ENCODE measurements at regions not wholly inside any gene's neighbourhood (a gene's known extent, or its start where the extent isn't known, plus 50 kb on each side); places are given as distances from the start of the nearest gene placed in this dataset.

DNA sequence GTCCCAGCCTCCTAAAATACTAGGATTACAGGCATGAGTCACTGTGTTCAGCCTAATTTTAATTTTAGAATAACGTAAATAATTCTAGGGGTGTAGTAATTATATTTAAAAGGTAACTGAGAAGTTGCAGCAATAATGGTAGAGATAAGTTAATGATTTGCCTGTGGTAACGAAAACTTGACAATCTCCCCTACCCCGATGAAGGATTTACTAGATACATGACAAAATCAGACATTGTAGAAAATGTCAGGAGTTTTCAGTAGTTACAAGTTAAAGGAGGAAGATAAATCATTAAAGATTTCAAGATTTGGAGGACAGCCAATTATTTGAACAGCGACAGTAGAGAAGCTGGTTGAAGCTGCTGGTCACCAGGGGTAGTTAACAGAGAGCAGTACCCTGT is 652.2 kb upstream of the PCDH20 start:
- Histone ChIP-seq H3K4me3 (replicated peaks; ENCODE audit: low read depth, low read length) (no peak overlapping the region), H3K27me3 (replicated peaks; ENCODE audit: control insufficient read depth, insufficient read depth, low read length) (no peaks in the 10 kb centered on the region), H3K36me3 (ENCODE audit: control insufficient read depth, insufficient read depth, low read length) (no peaks in the 10 kb centered on the region)
- no peak for DNase-seq (ENCODE audit: extremely low read depth, insufficient read length)
- TF ChIP-seq, protein P1, sequence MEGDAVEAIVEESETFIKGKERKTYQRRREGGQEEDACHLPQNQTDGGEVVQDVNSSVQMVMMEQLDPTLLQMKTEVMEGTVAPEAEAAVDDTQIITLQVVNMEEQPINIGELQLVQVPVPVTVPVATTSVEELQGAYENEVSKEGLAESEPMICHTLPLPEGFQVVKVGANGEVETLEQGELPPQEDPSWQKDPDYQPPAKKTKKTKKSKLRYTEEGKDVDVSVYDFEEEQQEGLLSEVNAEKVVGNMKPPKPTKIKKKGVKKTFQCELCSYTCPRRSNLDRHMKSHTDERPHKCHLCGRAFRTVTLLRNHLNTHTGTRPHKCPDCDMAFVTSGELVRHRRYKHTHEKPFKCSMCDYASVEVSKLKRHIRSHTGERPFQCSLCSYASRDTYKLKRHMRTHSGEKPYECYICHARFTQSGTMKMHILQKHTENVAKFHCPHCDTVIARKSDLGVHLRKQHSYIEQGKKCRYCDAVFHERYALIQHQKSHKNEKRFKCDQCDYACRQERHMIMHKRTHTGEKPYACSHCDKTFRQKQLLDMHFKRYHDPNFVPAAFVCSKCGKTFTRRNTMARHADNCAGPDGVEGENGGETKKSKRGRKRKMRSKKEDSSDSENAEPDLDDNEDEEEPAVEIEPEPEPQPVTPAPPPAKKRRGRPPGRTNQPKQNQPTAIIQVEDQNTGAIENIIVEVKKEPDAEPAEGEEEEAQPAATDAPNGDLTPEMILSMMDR (IDR thresholded peaks at IDR 0.05; ENCODE audit: insufficient read depth, low read length, poor library complexity, severe bottlenecking): no peak

DNA sequence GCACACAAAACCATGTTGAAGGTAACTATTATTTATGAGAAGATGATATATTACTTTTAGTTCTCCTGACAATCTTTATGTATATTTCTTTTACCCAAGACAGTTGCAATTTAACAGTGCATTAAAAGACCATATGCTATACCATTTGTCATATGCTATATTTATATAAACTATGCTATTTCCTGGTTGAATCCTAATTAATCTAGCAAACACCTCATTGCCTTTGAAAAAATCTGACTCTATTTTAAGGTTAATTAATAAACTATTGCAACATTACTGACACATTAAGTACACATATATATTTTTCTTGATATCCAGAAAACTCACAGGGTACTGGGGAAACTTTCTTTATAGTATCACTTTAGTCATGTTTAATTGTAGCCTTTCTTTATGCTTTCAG is 649.4 kb upstream of the PCDH20 start:
- H3K4me3 ChIP-seq (replicated peaks; ENCODE audit: low read depth, low read length): no peak overlapping the region
- no peaks in the 10 kb centered on the region for H3K36me3 ChIP-seq (ENCODE audit: control insufficient read depth, insufficient read depth, low read length)
- H3K27me3 ChIP-seq (replicated peaks; ENCODE audit: control insufficient read depth, insufficient read depth, low read length): no peaks in the 10 kb centered on the region
- DNase-seq (ENCODE audit: extremely low read depth, insufficient read length): no peak
- TF ChIP-seq, protein P1 (IDR thresholded peaks at IDR 0.05; ENCODE audit: insufficient read depth, low read length, poor library complexity, severe bottlenecking): no peak

DNA sequence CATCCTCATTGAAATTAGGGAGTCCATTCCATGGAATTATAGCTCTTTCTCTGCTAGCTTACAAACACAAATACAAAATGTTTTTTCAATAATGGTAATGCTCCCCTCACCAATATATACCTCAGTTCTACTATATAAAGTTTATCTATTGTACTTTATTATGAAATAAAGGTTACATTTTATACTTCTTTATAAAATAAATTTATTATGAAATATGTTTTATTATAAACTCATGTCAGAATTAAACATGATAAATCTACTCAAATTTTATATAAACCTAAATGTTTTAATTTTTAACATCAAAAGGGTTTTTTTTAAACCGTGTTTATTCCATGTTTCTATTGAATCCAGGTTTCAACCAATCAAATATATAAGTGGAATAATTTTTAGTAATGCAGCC is 646.1 kb upstream of the PCDH20 start:
- H3K4me3 ChIP-seq (replicated peaks; ENCODE audit: low read depth, low read length): no peak overlapping the region

DNA sequence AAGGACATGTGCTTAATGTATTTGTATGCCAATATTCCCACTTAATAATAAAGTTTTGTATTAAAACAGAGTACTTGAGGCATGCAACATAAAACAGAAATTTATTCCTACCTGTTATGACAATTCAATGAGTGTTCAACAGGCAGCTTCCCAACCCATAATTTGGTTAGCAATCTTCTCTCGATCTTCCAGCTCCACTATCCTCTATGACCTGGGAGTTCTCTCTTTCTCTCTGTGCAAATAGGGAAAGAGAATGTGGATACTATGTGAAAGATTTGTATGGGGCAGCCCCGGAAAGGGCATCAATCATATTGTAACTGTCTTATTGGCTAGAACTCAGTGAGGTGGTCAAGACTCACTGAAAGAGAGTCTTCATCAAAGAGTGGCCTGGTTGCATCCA is 644.9 kb upstream of the PCDH20 start:
- no peak for DNase-seq (ENCODE audit: extremely low read depth, insufficient read length)
- TF ChIP-seq, protein P1 (IDR thresholded peaks at IDR 0.05; ENCODE audit: insufficient read depth, low read length, poor library complexity, severe bottlenecking): no peak
- no peaks in the 10 kb centered on the region for H3K36me3 ChIP-seq (ENCODE audit: control insufficient read depth, insufficient read depth, low read length)
- no peak overlapping the region for H3K4me3 ChIP-seq (replicated peaks; ENCODE audit: low read depth, low read length)
- no peaks in the 10 kb centered on the region for H3K27me3 ChIP-seq (replicated peaks; ENCODE audit: control insufficient read depth, insufficient read depth, low read length)

More for the DNA sequence above, 646.1 kb upstream of the PCDH20 start:
- Histone ChIP-seq H3K27me3 (replicated peaks; ENCODE audit: control insufficient read depth, insufficient read depth, low read length) (no peaks in the 10 kb centered on the region), H3K36me3 (ENCODE audit: control insufficient read depth, insufficient read depth, low read length) (no peaks in the 10 kb centered on the region)
- DNase-seq (ENCODE audit: extremely low read depth, insufficient read length): no peak
- TF ChIP-seq, protein P1 (IDR thresholded peaks at IDR 0.05; ENCODE audit: insufficient read depth, low read length, poor library complexity, severe bottlenecking): no peak

DNA sequence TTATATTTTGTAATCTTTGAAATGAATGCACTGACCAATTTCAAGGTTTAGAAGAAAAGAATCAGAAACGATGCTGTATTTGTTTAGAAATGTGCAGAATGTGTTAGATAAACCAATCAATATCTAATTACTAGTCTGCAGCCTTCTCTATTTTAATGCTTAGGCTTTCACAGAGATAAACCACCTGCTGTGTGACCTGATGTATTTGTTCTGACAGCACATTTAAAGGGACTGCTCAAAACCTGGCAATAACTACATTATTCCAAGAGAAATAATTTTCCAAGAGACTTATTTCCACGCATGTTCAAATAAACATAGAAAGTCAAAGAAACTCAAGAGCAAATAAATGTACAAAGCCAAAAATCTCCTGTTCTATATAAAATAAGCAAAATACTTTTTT is 641.6 kb upstream of the PCDH20 start:
- H3K4me3 ChIP-seq (replicated peaks; ENCODE audit: low read depth, low read length): no peak overlapping the region
- TF ChIP-seq, protein P1 (IDR thresholded peaks at IDR 0.05; ENCODE audit: insufficient read depth, low read length, poor library complexity, severe bottlenecking): no peak

DNA sequence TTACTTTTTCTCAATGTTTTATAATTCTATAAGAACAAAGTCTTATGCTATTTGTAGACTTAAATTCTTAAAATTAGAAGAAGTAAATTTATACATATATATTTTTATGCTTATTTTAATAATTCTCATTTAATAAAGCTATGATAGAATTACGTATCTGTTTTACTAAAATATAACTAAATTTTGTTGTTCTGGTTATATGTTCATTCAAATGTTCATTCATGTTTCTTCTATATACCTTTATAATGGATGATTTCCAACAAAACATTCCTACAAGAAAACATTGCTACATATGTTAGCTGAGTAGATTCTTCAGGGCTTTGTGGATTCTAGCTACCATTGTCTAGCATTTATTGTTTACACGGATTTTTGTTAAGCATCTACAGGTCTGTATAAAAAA is 634.3 kb upstream of the PCDH20 start:
- Histone ChIP-seq H3K4me3 (replicated peaks; ENCODE audit: low read depth, low read length) (no peak overlapping the region), H3K36me3 (ENCODE audit: control insufficient read depth, insufficient read depth, low read length) (no peaks in the 10 kb centered on the region), H3K27me3 (replicated peaks; ENCODE audit: control insufficient read depth, insufficient read depth, low read length) (no peaks in the 10 kb centered on the region)
- TF ChIP-seq, protein P1 (IDR thresholded peaks at IDR 0.05; ENCODE audit: insufficient read depth, low read length, poor library complexity, severe bottlenecking): no peak
- DNase-seq (ENCODE audit: extremely low read depth, insufficient read length): no peak

More for the DNA sequence above, 641.6 kb upstream of the PCDH20 start:
- no peaks in the 10 kb centered on the region for H3K36me3 ChIP-seq (ENCODE audit: control insufficient read depth, insufficient read depth, low read length)
- DNase-seq (ENCODE audit: extremely low read depth, insufficient read length): no peak
- no peaks in the 10 kb centered on the region for H3K27me3 ChIP-seq (replicated peaks; ENCODE audit: control insufficient read depth, insufficient read depth, low read length)
